ENCODE measurements at regions not wholly inside any gene's neighbourhood (a gene's known extent, or its start where the extent isn't known, plus 50 kb on each side); places are given as distances from the start of the nearest gene placed in this dataset.
"Not testable (repeated sequence)": the region's sequence is repeated elsewhere in the genome, so short reads cannot be mapped to it uniquely, and the experiment has no call there.

GRCh38 chr6:149140910-149141290 is 176.6 kb upstream of the TAB2 start:
- Histone ChIP-seq H3K4me3 (ENCODE audit: low read depth, low read length, poor library complexity, severe bottlenecking) (no peak overlapping the region), H3K4me2 (ENCODE audit: low read length) (no peak overlapping the region), H3K27ac (ENCODE audit: low read depth, low read length, poor library complexity, severe bottlenecking) (no peak overlapping the region), H3F3A (ENCODE audit: insufficient read depth, low read length) (no peaks in the 10 kb centered on the region), H3K9ac (ENCODE audit: low read length) (no peak overlapping the region), H3K4me1 (ENCODE audit: insufficient read depth, low read length, severe bottlenecking) (no peaks in the 10 kb centered on the region), H2AFZ (ENCODE audit: low read length) (no peak overlapping the region), H3K36me3 (ENCODE audit: insufficient read depth, low read length) (no peaks in the 10 kb centered on the region), H3K27me3 (ENCODE audit: insufficient read depth, low read length) (no peaks in the 10 kb centered on the region), H3K9me3 (ENCODE audit: low read length) (no peaks in the 10 kb centered on the region), H3K9me2 (ENCODE audit: low read depth, low read length) (no peaks in the 10 kb centered on the region), H3K79me2 (ENCODE audit: insufficient read depth, low read length) (no peaks in the 10 kb centered on the region), H4K20me1 (ENCODE audit: insufficient read depth, low read length) (no peaks in the 10 kb centered on the region)
- TF ChIP-seq, protein P1, sequence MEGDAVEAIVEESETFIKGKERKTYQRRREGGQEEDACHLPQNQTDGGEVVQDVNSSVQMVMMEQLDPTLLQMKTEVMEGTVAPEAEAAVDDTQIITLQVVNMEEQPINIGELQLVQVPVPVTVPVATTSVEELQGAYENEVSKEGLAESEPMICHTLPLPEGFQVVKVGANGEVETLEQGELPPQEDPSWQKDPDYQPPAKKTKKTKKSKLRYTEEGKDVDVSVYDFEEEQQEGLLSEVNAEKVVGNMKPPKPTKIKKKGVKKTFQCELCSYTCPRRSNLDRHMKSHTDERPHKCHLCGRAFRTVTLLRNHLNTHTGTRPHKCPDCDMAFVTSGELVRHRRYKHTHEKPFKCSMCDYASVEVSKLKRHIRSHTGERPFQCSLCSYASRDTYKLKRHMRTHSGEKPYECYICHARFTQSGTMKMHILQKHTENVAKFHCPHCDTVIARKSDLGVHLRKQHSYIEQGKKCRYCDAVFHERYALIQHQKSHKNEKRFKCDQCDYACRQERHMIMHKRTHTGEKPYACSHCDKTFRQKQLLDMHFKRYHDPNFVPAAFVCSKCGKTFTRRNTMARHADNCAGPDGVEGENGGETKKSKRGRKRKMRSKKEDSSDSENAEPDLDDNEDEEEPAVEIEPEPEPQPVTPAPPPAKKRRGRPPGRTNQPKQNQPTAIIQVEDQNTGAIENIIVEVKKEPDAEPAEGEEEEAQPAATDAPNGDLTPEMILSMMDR (IDR thresholded peaks at IDR 0.05; ENCODE audit: low read length): no peak
- TF ChIP-seq EZH2 (IDR thresholded peaks at IDR 0.05; ENCODE audit: borderline replicate concordance, low read length): no peak

- no peak overlapping the region for H3K4me3 ChIP-seq (ENCODE audit: low read depth, low read length, poor library complexity, severe bottlenecking)
- TF ChIP-seq, protein P1 (IDR thresholded peaks at IDR 0.05; ENCODE audit: low read length): no peak
- no peak for TF ChIP-seq EZH2 (IDR thresholded peaks at IDR 0.05; ENCODE audit: borderline replicate concordance, low read length)
Measured at GRCh38 chr6:149142924-149143429, 174.5 kb upstream of the TAB2 start.

DNA sequence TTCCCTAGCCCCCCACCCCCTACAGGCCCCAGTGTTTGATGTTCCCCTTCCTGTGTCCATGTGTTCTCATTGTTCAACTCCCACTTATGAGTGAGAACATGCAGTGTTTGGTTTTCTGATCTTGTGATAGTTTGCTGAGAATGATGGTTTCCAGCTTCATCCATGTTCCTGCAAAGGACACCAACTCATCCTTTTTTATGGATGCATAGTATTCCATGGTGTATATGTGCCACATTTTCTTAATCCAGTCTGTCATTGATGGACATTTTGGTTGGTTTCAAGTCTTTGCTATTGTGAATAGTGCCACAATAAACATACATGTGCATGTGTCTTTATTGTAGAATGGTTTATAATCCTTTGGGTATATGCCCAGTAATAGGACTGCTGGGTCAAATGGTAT is 171.7 kb upstream of the TAB2 start:
- H3K9ac ChIP-seq (ENCODE audit: low read length); H2AFZ ChIP-seq (ENCODE audit: low read length); H3K9me3 ChIP-seq (ENCODE audit: low read length); H3K4me3 ChIP-seq (ENCODE audit: low read depth, low read length, poor library complexity, severe bottlenecking); H3K27me3 ChIP-seq (ENCODE audit: insufficient read depth, low read length); H4K20me1 ChIP-seq (ENCODE audit: insufficient read depth, low read length); H3F3A ChIP-seq (ENCODE audit: insufficient read depth, low read length); H3K4me1 ChIP-seq (ENCODE audit: insufficient read depth, low read length, severe bottlenecking); H3K36me3 ChIP-seq (ENCODE audit: insufficient read depth, low read length); H3K79me2 ChIP-seq (ENCODE audit: insufficient read depth, low read length); H3K27ac ChIP-seq (ENCODE audit: low read depth, low read length, poor library complexity, severe bottlenecking); H3K9me2 ChIP-seq (ENCODE audit: low read depth, low read length); H3K4me2 ChIP-seq (ENCODE audit: low read length): not testable (repeated sequence)

More at GRCh38 chr6:149142924-149143429, 174.5 kb upstream of the TAB2 start:
- no peaks in the 10 kb centered on the region for H3K4me1 ChIP-seq (ENCODE audit: insufficient read depth, low read length, severe bottlenecking)
- no peaks in the 10 kb centered on the region for H3K9me2 ChIP-seq (ENCODE audit: low read depth, low read length)
- H3K36me3 ChIP-seq (ENCODE audit: insufficient read depth, low read length): no peaks in the 10 kb centered on the region
- no peaks in the 10 kb centered on the region for H3K9me3 ChIP-seq (ENCODE audit: low read length)
- H3K27ac ChIP-seq (ENCODE audit: low read depth, low read length, poor library complexity, severe bottlenecking): no peak overlapping the region
- no peak overlapping the region for H3K9ac ChIP-seq (ENCODE audit: low read length)
- H3F3A ChIP-seq (ENCODE audit: insufficient read depth, low read length): no peaks in the 10 kb centered on the region
- H3K4me2 ChIP-seq (ENCODE audit: low read length): no peak overlapping the region
- no peaks in the 10 kb centered on the region for H3K79me2 ChIP-seq (ENCODE audit: insufficient read depth, low read length)
- H4K20me1 ChIP-seq (ENCODE audit: insufficient read depth, low read length): no peaks in the 10 kb centered on the region
- H2AFZ ChIP-seq (ENCODE audit: low read length): no peak overlapping the region
- peaks cover 1% of the 10 kb centered on the region; the same call in 1 of the 2 replicates for H3K27me3 ChIP-seq (ENCODE audit: insufficient read depth, low read length)

DNA sequence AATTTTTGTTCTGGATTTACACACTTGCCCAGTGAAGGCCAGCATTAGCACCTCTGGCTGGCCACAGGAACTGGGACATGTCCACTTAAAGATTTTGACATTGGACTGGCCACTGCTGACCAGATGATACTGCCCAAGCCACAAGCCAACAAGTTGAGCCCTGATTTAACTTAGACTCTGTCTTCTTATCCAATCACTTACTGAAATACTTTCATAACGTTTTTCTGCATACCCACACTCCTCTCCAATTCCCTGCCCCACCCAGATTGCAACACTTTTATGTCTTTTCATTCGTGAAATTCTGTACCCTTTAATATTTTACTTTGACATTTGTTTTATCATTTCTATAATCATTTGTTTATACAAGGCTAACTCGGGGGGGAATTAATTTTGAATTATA is 170.3 kb upstream of the TAB2 start:
- no peaks in the 10 kb centered on the region for H3K79me2 ChIP-seq (ENCODE audit: insufficient read depth, low read length)

More for the DNA sequence above, 170.3 kb upstream of the TAB2 start:
- Histone ChIP-seq H3K36me3 (ENCODE audit: insufficient read depth, low read length) (no peaks in the 10 kb centered on the region), H3K9me2 (ENCODE audit: low read depth, low read length) (no peaks in the 10 kb centered on the region), H2AFZ (ENCODE audit: low read length) (no peak overlapping the region), H3K4me1 (ENCODE audit: insufficient read depth, low read length, severe bottlenecking) (no peaks in the 10 kb centered on the region), H4K20me1 (ENCODE audit: insufficient read depth, low read length) (no peaks in the 10 kb centered on the region), H3K4me2 (ENCODE audit: low read length) (no peak overlapping the region), H3F3A (ENCODE audit: insufficient read depth, low read length) (no peaks in the 10 kb centered on the region), H3K4me3 (ENCODE audit: low read depth, low read length, poor library complexity, severe bottlenecking) (no peak overlapping the region), H3K9me3 (ENCODE audit: low read length) (no peaks in the 10 kb centered on the region), H3K27me3 (ENCODE audit: insufficient read depth, low read length) (peaks cover 4% of the 10 kb centered on the region; the same call in 1 of the 2 replicates), H3K27ac (ENCODE audit: low read depth, low read length, poor library complexity, severe bottlenecking) (no peak overlapping the region), H3K9ac (ENCODE audit: low read length) (no peak overlapping the region)
- TF ChIP-seq, protein P1 (IDR thresholded peaks at IDR 0.05; ENCODE audit: low read length): no peak
- TF ChIP-seq EZH2 (IDR thresholded peaks at IDR 0.05; ENCODE audit: borderline replicate concordance, low read length): no peak
